H1 (cell line): ENCODE measurements at regions not wholly inside any gene's neighbourhood (a gene's known extent, or its start where the extent isn't known, plus 50 kb on each side); places are given as distances from the start of the nearest gene placed in this dataset.

ENCODE experiments used
- CTCF ChIA-PET: fragments of 300-600 bp; sonication (Branson Sonifier 250); formaldehyde crosslinking; loops from one replicate; lab custom pipeline; 2021; ENCODE audit not compliant: partially characterized antibody; lab: Charles Lee
- POLR2A ChIA-PET: fragments of 300-600 bp; sonication (Branson Sonifier 250); formaldehyde crosslinking; loops from one replicate; lab custom pipeline; 2021; ENCODE audit warnings: inconsistent platforms; ENCODE audit not compliant: partially characterized antibody; lab: Charles Lee
- DNase-seq, 2 experiments: peaks; one replicate each; pipeline versions ENCODE4 v3.0.0 to v3.0.0-alpha.2; 2010 to 2022; ENCODE audit warnings: low spot score in 2 of 2, low read depth in 1 of 2, mixed read lengths in 1 of 2
- FAIRE-seq: peaks from 2 replicates; lab custom pipeline; 2011; peaks lifted over from hg19 to GRCh38; lab: Jason Lieb, UNC
- H2AFZ ChIP-seq: 2 replicates; pipeline ENCODE4 v1.8.1; 2012; ENCODE audit warnings: low read length, inconsistent platforms
- H2AK5ac ChIP-seq: 2 replicates; pipeline ENCODE4 v1.6.1; 2013; ENCODE audit warnings: low read depth, low read length
- H2BK120ac ChIP-seq: replicated peaks from 2 replicates; pipeline ENCODE3; 2013; ENCODE audit warnings: low read depth, low read length, inconsistent platforms
- H2BK12ac ChIP-seq: 2 replicates; pipeline ENCODE4 v1.6.1; 2013; ENCODE audit warnings: low read depth, low read length
- H2BK15ac ChIP-seq: 2 replicates; pipeline ENCODE4 v1.6.1; 2013; ENCODE audit warnings: low read length
- H2BK20ac ChIP-seq: 2 replicates; pipeline ENCODE4 v1.6.1; 2013; ENCODE audit warnings: low read length
- H2BK5ac ChIP-seq: 2 replicates; pipeline ENCODE4 v1.6.1; 2013; ENCODE audit warnings: low read depth, low read length
- H3K14ac ChIP-seq: 2 replicates; pipeline ENCODE4 v1.6.1; 2013; ENCODE audit warnings: inconsistent platforms; ENCODE audit not compliant: insufficient read length
- H3K18ac ChIP-seq: 2 replicates; pipeline ENCODE4 v1.6.1; 2013; ENCODE audit warnings: low read length; ENCODE audit errors: extremely low read depth
- H3K23ac ChIP-seq: 2 replicates; pipeline ENCODE4 v1.6.1; 2013; ENCODE audit warnings: inconsistent platforms; ENCODE audit not compliant: insufficient read length
- H3K23me2 ChIP-seq: 2 replicates; pipeline ENCODE4 v1.6.1; 2013; ENCODE audit warnings: low read depth, low read length
- H3K27ac ChIP-seq: 2 replicates; pipeline ENCODE4 v1.6.1; 2011; ENCODE audit warnings: low read depth, low read length, inconsistent platforms
- H3K27me3 ChIP-seq, 4 experiments: replicated peaks in 1 of 4; 1 replicate in 1 of 4; 2 replicates in 3 of 4; pipeline versions ENCODE4 v1.6.1 to v1.8.1; 2011 to 2013; ENCODE audit warnings: low read length in 3 of 4, mild to moderate bottlenecking in 3 of 4, inconsistent platforms in 2 of 4, mixed read lengths in 2 of 4, moderate library complexity in 1 of 4; ENCODE audit not compliant: control insufficient read depth in 3 of 4, insufficient read depth in 3 of 4; ENCODE audit errors: extremely low read depth in 1 of 4
- H3K36me3 ChIP-seq, 4 experiments: 2 replicates each; pipeline versions ENCODE4 v1.6.1 to v1.8.1; 2011 to 2013; ENCODE audit warnings: mild to moderate bottlenecking in 4 of 4, low read length in 3 of 4, moderate library complexity in 2 of 4, control low read depth in 1 of 4, inconsistent platforms in 1 of 4; ENCODE audit not compliant: insufficient read depth in 4 of 4, control insufficient read depth in 2 of 4
- H3K4ac ChIP-seq: replicated peaks from 2 replicates; pipeline ENCODE3; 2013; ENCODE audit warnings: low read length, low read depth, mixed read lengths, inconsistent platforms; ENCODE audit not compliant: insufficient read length
- H3K4me1 ChIP-seq, 4 experiments: replicated peaks in 1 of 4; 1 replicate in 1 of 4; 2 replicates in 3 of 4; pipeline versions ENCODE4 v1.6.1 to v1.8.1; 2011 to 2013; ENCODE audit warnings: low read length in 3 of 4, inconsistent platforms in 2 of 4, mixed read lengths in 1 of 4; ENCODE audit not compliant: insufficient read depth in 4 of 4, control insufficient read depth in 3 of 4
- H3K4me2 ChIP-seq, 2 experiments: 2 replicates each; pipeline versions ENCODE4 v1.6.1 to v1.8.1; 2011 to 2013; ENCODE audit warnings: low read depth in 2 of 2, low read length in 2 of 2, control low read depth in 1 of 2, inconsistent platforms in 1 of 2, mild to moderate bottlenecking in 1 of 2; ENCODE audit not compliant: insufficient read depth in 1 of 2
- H3K4me3 ChIP-seq, 4 experiments: fragments of 200-600, 300-600 bp in 1 of 4; sonication (generic), shearing (Covaris generic), sonication (Bioruptor Twin) in 1 of 4; 2 replicates each; pipeline versions ENCODE4 v1.5.1 to v1.8.1; 2011 to 2016; ENCODE audit warnings: low read length in 4 of 4, low read depth in 3 of 4, control low read depth in 2 of 4, inconsistent platforms in 2 of 4, mild to moderate bottlenecking in 2 of 4, mixed read lengths in 1 of 4, moderate library complexity in 1 of 4; ENCODE audit not compliant: insufficient read depth in 2 of 4; ENCODE audit errors: extremely low read depth in 1 of 4
- H3K56ac ChIP-seq: replicated peaks from 2 replicates; pipeline ENCODE3; 2013; ENCODE audit warnings: low read depth, mild to moderate bottlenecking, mixed read lengths, low read length, inconsistent platforms; ENCODE audit not compliant: insufficient read length
- H3K79me1 ChIP-seq: 2 replicates; pipeline ENCODE4 v1.6.1; 2013; ENCODE audit warnings: low read depth, low read length, control low read depth
- H3K79me2 ChIP-seq, 2 experiments: 2 replicates each; pipeline versions ENCODE4 v1.6.1 to v1.8.1; 2012 to 2013; ENCODE audit warnings: low read length in 2 of 2, mild to moderate bottlenecking in 2 of 2, inconsistent platforms in 1 of 2; ENCODE audit not compliant: insufficient read depth in 2 of 2, control insufficient read depth in 1 of 2
- H3K9ac ChIP-seq, 4 experiments: replicated peaks in 1 of 4; 1 replicate in 1 of 4; 2 replicates in 3 of 4; pipeline versions ENCODE4 v1.6.1 to v1.8.1; 2011 to 2013; ENCODE audit warnings: low read depth in 3 of 4, low read length in 3 of 4, control low read depth in 2 of 4, mild to moderate bottlenecking in 2 of 4, moderate library complexity in 2 of 4, inconsistent platforms in 1 of 4; ENCODE audit errors: extremely low read depth in 1 of 4
- H3K9me3 ChIP-seq, 2 experiments: 2 replicates each; pipeline versions ENCODE4 v1.6.1 to v1.8.1; 2012 to 2013; ENCODE audit warnings: mild to moderate bottlenecking in 2 of 2, moderate library complexity in 2 of 2, control low read depth in 1 of 2, inconsistent platforms in 1 of 2, low read depth in 1 of 2, low read length in 1 of 2, mixed read lengths in 1 of 2; ENCODE audit not compliant: insufficient read depth in 2 of 2
- H4K20me1 ChIP-seq, 2 experiments: replicated peaks in 1 of 2; 2 replicates each; pipeline versions ENCODE3 to v1.8.1; 2011 to 2013; ENCODE audit warnings: inconsistent platforms in 2 of 2, low read length in 2 of 2, mild to moderate bottlenecking in 1 of 2; ENCODE audit not compliant: insufficient read depth in 2 of 2, control insufficient read depth in 1 of 2
- H4K5ac ChIP-seq: 2 replicates; pipeline ENCODE4 v1.6.1; 2013; ENCODE audit warnings: low read length, low read depth, mixed read lengths, inconsistent platforms; ENCODE audit not compliant: insufficient read length
- H4K8ac ChIP-seq: 2 replicates; pipeline ENCODE4 v1.8.0; 2013; ENCODE audit warnings: mild to moderate bottlenecking, moderate library complexity, low read length, inconsistent platforms; ENCODE audit not compliant: insufficient read depth; ENCODE audit errors: extremely low read depth
- H4K91ac ChIP-seq: replicated peaks from 2 replicates; pipeline ENCODE3; 2013; ENCODE audit warnings: low read length, mixed read lengths, inconsistent platforms; ENCODE audit not compliant: insufficient read length
- ASH2L ChIP-seq: fragments of 200-600, 300-600 bp; sonication (generic); IDR thresholded peaks from one replicate; pipeline ENCODE4 v1.7.1; 2017; ENCODE audit warnings: low read length
- CBX5 ChIP-seq: fragments of 300-800, 300-1000 bp; sonication (generic); IDR thresholded peaks from 2 replicates; pipeline ENCODE4 v1.7.1; 2016; ENCODE audit warnings: antibody characterized with exemption, low read length, low read depth
- GTF2F1 ChIP-seq: IDR thresholded peaks from 2 replicates; pipeline ENCODE4 v1.6.1; 2012; ENCODE audit warnings: low read depth, low read length, improper control_type of control experiment, borderline replicate concordance
- HDAC2 ChIP-seq, 2 experiments: fragments of 300-600 bp in 1 of 2; sonication (generic) in 1 of 2; IDR thresholded peaks; 2 replicates each; pipeline ENCODE4 v1.6.1; 2011 to 2012; ENCODE audit warnings: low read depth in 2 of 2, low read length in 2 of 2, mild to moderate bottlenecking in 2 of 2, moderate library complexity in 2 of 2, borderline replicate concordance in 1 of 2, inconsistent platforms in 1 of 2
- MAX ChIP-seq: IDR thresholded peaks from 2 replicates; pipeline ENCODE4 v1.6.1; 2012; ENCODE audit warnings: inconsistent platforms
- POU5F1 ChIP-seq: IDR thresholded peaks from 2 replicates; pipeline ENCODE4 v1.6.1; 2011; ENCODE audit warnings: low read depth, mild to moderate bottlenecking, low read length, moderate library complexity
- WGBS, 2 experiments: shearing (Covaris generic) in 1 of 2; methylation state at CpG; one replicate each; pipeline versions ENCODE4 v1.1.6 to v1.1.7; 2013 to 2015; ENCODE audit warnings: low lambda C conversion rate in 2 of 2, mixed read lengths in 2 of 2, inconsistent platforms in 1 of 2, low coverage in 1 of 2, missing lambda C conversion rate in 1 of 2; ENCODE audit not compliant: insufficient replicate concordance in 2 of 2, insufficient coverage in 1 of 2, insufficient read length in 1 of 2; ENCODE audit errors: extremely low coverage in 1 of 2, missing lambda C conversion rate in 1 of 2; 5-methylcytosine and 5-hydroxymethylcytosine counted together

DNA sequence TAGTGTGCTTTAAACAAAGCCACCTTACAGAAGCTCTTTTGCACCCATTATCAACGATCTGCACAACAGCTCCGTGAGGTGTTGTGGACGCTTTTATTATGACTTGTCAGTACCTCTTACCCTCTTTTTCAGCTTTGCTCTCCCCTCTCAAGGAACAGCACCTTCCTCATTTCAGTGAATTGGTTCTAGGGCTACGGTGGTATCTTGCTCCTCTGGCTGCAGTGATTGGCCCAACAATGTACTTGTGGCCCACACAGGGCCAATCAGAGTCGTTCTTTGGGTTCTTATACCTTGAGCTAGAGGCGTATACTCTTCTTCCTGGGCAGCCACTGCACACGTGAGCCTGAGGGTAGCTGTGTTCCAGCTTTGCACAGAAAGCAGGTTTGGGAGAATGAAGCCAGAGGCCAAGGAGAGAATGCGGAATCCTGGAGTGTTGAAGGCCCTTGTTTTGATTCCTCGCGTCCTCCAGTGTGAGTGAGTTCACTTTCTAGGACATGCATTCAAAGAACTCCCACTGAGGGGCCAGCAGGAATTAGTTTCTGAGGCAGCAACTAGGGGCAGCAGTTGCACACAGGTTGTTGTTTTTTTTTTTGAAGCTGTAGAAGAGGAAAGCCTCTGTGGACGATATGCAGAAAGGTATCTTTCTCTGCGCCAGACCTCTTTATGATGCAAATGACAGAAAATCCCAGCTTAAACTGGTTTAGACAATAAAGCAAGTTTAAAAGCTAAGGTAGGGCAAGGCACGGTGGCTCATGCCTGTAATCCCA, 49.8 kb upstream of the PDZD8 start:
- no peak for DNase-seq
- H2AFZ ChIP-seq: peak overlapping the region; percentile 86
- ChIA-PET CTCF (interaction anchor here (0.6 to 1.8 kb wide), 9 partner anchors 9 to 208 kb away, joined by 3 to 7 read pairs (median 4); no protein-coding TSS in a partner anchor), POLR2A (interaction anchor here (1.7 kb wide), 1 partner anchor 49 kb away, joined by 3 read pairs; no protein-coding TSS in a partner anchor)
- TF ChIP-seq CBX5 (no peak), ASH2L (peak; percentile 30), POU5F1 (0 out of 2 replicates have a peak, but pooled peaks have one; percentile 13), GTF2F1 (no peak), HDAC2 (IDR thresholded peaks at IDR 0.05; ENCODE audit: borderline replicate concordance in 1 of 2, low read depth in 2 of 2, low read length in 2 of 2) (0 out of 4 replicates have a peak, but pooled peaks of 1 of the 2 experiments have one; percentile 18), MAX (no peak)
- no peaks in the 10 kb centered on the region; a peak in 1 of 4 replicates for H3K9me3 ChIP-seq
- H3K79me1 ChIP-seq: no peaks in the 10 kb centered on the region
- peak overlapping the region; percentile 59 for H3K27ac ChIP-seq
- no peaks in the 10 kb centered on the region for H4K20me1 ChIP-seq
- no peaks in the 10 kb centered on the region for H3K36me3 ChIP-seq
- H3K23me2 ChIP-seq: no peaks in the 10 kb centered on the region
- H2BK20ac ChIP-seq: peak overlapping the region; percentile 16; the same call in 1 of the 2 replicates
- H3K23ac ChIP-seq: no peak overlapping the region
- H3K4me2 ChIP-seq: peak overlapping the region; percentile 19 to 31; a peak in 3 of 4 replicates
- H3K4me3 ChIP-seq: no peak overlapping the region; a peak in 2 of 8 replicates
- H3K79me2 ChIP-seq: no peaks in the 10 kb centered on the region
- 62% methylated on average over 13 of the region's 13 CpGs; no CpG with 5 or more reads in 1 of the 2 experiments for WGBS, 2 experiments
- H3K4me1 ChIP-seq: peaks cover 5 to 13% (median 7%) of the 10 kb centered on the region in 4 experiments; a peak in 6 of 7 replicates
- H3K9ac ChIP-seq: peak overlapping the region in 2 of 4 experiments; percentile 29 to 39; a peak in 3 of 7 replicates
- H4K8ac ChIP-seq: no peak overlapping the region
- H2BK15ac ChIP-seq: peak overlapping the region; percentile 88; the same call in 1 of the 2 replicates
- H3K56ac ChIP-seq: no peak overlapping the region
- H2BK5ac ChIP-seq: 0 out of 2 replicates have a peak overlapping the region, but pooled peaks have one; percentile 31
- no peak overlapping the region for H4K5ac ChIP-seq
- no peaks in the 10 kb centered on the region for H3K27me3 ChIP-seq
- peak overlapping the region; percentile 17 for H2BK120ac ChIP-seq
- no peak overlapping the region for H3K4ac ChIP-seq
- H3K14ac ChIP-seq: no peak overlapping the region
- H2AK5ac ChIP-seq: no peak overlapping the region
- H2BK12ac ChIP-seq: peak overlapping the region; percentile 21; the same call in 1 of the 2 replicates
- H4K91ac ChIP-seq: no peak overlapping the region
- FAIRE-seq: no peak
- H3K18ac ChIP-seq: peak overlapping the region; percentile 55
